ENCODE measurements at regions not wholly inside any gene's neighbourhood (a gene's known extent, or its start where the extent isn't known, plus 50 kb on each side); places are given as distances from the start of the nearest gene placed in this dataset.

DNA sequence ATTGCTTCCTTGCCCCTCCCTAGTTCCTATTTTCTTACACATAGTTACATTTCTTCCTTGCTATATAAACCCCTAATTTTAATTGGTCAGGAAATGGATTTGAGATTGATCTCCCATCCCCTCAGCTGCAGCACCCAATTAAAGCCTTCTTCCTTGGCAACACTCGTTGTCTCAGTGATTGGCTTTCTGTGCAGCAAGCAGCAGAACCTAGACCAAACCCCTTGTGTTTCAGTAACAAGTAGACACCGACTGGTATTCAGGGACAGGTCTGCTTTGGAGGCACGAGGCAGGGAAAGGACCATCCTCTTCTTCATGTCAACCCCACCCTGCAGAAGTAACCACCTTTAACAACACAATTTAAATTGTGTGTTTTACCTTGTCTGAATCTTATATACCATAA, 152.6 kb downstream of the RPAP3 start:
- H3K4me3 ChIP-seq (ENCODE audit: control insufficient read depth, low read depth, low read length): no peak overlapping the region
- no peak for TF ChIP-seq CTCF (IDR thresholded peaks at IDR 0.05; ENCODE audit: control insufficient read depth, insufficient read depth, low read depth, low read length, missing control alignments)
- no peak for DNase-seq (ENCODE audit: low read depth)

- no peak for TF ChIP-seq CTCF (IDR thresholded peaks at IDR 0.05; ENCODE audit: control insufficient read depth, insufficient read depth, low read depth, low read length, missing control alignments)
- DNase-seq (ENCODE audit: low read depth): peak; percentile 13
- H3K4me3 ChIP-seq (ENCODE audit: control insufficient read depth, low read depth, low read length): no peak overlapping the region
These were observed 154.4 kb downstream of the RPAP3 start for GRCh38 chr12:47551426-47551851.

DNA sequence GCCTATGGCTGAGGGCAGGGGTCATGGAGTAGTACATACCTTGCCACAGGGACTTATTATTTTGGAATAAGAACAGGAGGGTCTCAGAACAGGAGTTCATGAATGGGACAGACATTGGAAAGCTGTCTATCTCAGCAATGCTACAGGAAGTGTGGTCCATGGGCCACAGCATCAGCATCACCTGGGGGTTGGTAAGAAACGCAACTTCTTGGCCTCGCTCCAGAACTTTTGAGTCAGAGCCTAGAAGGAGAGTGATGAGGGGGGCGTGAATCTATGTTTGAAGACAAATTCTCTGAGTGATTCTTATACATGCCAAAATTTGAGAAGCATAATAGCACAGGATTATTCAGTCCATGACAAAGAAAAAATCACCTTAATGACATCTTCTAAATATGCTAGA, 156.6 kb downstream of the RPAP3 start:
- TF ChIP-seq CTCF (IDR thresholded peaks at IDR 0.05; ENCODE audit: control insufficient read depth, insufficient read depth, low read depth, low read length, missing control alignments): no peak
- H3K4me3 ChIP-seq (ENCODE audit: control insufficient read depth, low read depth, low read length): no peak overlapping the region
- DNase-seq (ENCODE audit: low read depth): no peak

DNA sequence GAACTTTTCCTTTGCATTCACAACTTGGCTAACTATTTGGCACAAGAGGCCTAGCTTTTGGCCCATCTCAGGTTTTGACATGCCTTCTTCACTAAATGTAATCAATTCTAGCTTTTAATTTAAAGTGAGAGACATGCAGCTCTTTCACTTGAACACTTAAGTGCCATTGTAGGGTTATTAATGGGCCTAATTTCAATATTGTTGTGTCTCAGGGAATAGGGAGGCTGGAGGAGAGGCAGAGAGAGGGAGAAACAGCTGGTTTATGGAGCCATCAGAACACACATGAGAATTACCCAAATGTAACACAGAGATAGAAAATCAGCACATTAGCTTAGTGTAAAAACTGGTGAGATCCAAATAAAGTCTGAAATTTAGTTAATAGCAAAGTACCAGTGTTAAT, 157.4 kb downstream of the RPAP3 start:
- DNase-seq (ENCODE audit: low read depth): no peak
- TF ChIP-seq CTCF (IDR thresholded peaks at IDR 0.05; ENCODE audit: control insufficient read depth, insufficient read depth, low read depth, low read length, missing control alignments): no peak
- H3K4me3 ChIP-seq (ENCODE audit: control insufficient read depth, low read depth, low read length): no peak overlapping the region

DNA sequence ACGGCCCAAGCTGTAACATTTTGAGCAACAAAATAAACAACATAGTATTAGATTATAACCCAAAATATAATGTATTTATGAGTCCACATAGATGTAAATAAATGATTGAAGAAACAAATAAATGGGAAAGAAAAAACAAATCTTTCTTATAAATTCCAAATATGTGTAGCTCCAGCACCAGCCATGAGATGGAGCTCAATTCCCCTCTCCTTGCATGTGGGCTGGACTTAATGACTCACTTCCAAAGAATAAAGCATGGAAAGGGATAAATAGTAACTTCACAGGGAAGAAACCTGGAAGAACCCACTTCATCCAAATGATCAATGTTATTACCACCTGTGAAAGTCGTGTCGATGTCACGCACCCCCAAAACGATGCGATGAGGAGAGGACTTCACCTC, 158.8 kb downstream of the RPAP3 start:
- DNase-seq (ENCODE audit: low read depth): peak; percentile 11
- H3K4me3 ChIP-seq (ENCODE audit: control insufficient read depth, low read depth, low read length): no peak overlapping the region
- peak; percentile 64 for TF ChIP-seq CTCF (IDR thresholded peaks at IDR 0.05; ENCODE audit: control insufficient read depth, insufficient read depth, low read depth, low read length, missing control alignments)

GRCh38 chr12:47545938-47546609, 159.8 kb downstream of the RPAP3 start:
- no peak for TF ChIP-seq CTCF (IDR thresholded peaks at IDR 0.05; ENCODE audit: control insufficient read depth, insufficient read depth, low read depth, low read length, missing control alignments)
- H3K4me3 ChIP-seq (ENCODE audit: control insufficient read depth, low read depth, low read length): no peak overlapping the region
- DNase-seq (ENCODE audit: low read depth): no peak

All from AG09309 (cell line).